Spleen (tissue), 11 donors: ENCODE measurements at regions not wholly inside any gene's neighbourhood (a gene's known extent, or its start where the extent isn't known, plus 50 kb on each side); places are given as distances from the start of the nearest gene placed in this dataset.

Source experiments
- DNase-seq: peaks from one replicate; pipeline ENCODE4 v3.0.0-alpha.2; 2020
- H3K27ac ChIP-seq, 8 donors: fragments of 200-600 bp; sonication (generic) in 7 of 8; 1 replicate in 4 of 8; 2 replicates in 4 of 8; pipeline versions ENCODE4 v1.5.0 to v1.8.0; 2016 to 2021; ENCODE audit warnings: inconsistent platforms in 4 of 8, mild to moderate bottlenecking in 4 of 8, moderate library complexity in 1 of 8
- H3K27me3 ChIP-seq, 7 donors: fragments of 200-600 bp; sonication (generic) in 6 of 7; replicated peaks in 1 of 7; 1 replicate in 4 of 7; 2 replicates in 3 of 7; pipeline versions ENCODE4 v1.5.0 to v1.8.0; 2016 to 2021; ENCODE audit warnings: inconsistent platforms in 3 of 7, mild to moderate bottlenecking in 1 of 7
- H3K36me3 ChIP-seq, 6 donors: fragments of 200-600 bp; sonication (generic) in 5 of 6; 1 replicate in 4 of 6; 2 replicates in 2 of 6; pipeline versions ENCODE4 v1.5.0 to v1.8.0; 2016 to 2021; ENCODE audit warnings: inconsistent platforms in 2 of 6
- H3K4me1 ChIP-seq, 6 donors: fragments of 200-600 bp; sonication (generic) in 5 of 6; 1 replicate in 3 of 6; 2 replicates in 3 of 6; pipeline versions ENCODE4 v1.5.0 to v1.8.0; 2016 to 2021; ENCODE audit warnings: inconsistent platforms in 3 of 6
- H3K4me3 ChIP-seq, 8 donors: fragments of 200-600 bp; sonication (generic) in 7 of 8; 1 replicate in 4 of 8; 2 replicates in 4 of 8; pipeline versions ENCODE4 v1.5.0 to v1.8.0; 2016 to 2021; ENCODE audit warnings: inconsistent platforms in 4 of 8, mild to moderate bottlenecking in 4 of 8, moderate library complexity in 2 of 8
- H3K9me3 ChIP-seq, 8 donors: fragments of 200-600 bp; sonication (generic) in 7 of 8; 1 replicate in 4 of 8; 2 replicates in 4 of 8; pipeline versions ENCODE4 v1.5.0 to v1.8.0; 2016 to 2021; ENCODE audit warnings: inconsistent platforms in 4 of 8
- CTCF ChIP-seq, 11 experiments: fragments of 200-600 bp in 7 of 11; fragments of 450-650 bp in 4 of 11; sonication (generic) in 4 of 11; IDR thresholded peaks in 8 of 11; conservative IDR thresholded peaks in 3 of 11; 1 replicate in 7 of 11; 2 replicates in 4 of 11; pipeline versions ENCODE4 v1.4.0 to v1.8.0; 2016 to 2021; ENCODE audit warnings: antibody characterized with exemption in 11 of 11, inconsistent platforms in 4 of 11, mild to moderate bottlenecking in 1 of 11
- POLR2A ChIP-seq, 3 donors: fragments of 450-650 bp; IDR thresholded peaks; one replicate each; pipeline ENCODE4 v1.5.1; 2017; ENCODE audit warnings: antibody characterized with exemption in 3 of 3, mild to moderate bottlenecking in 1 of 3
- POLR2AphosphoS5 ChIP-seq, 3 donors: sonication (generic); formaldehyde crosslinking; IDR thresholded peaks; one replicate each; pipeline ENCODE4 v1.5.1; 2017; ENCODE audit warnings: antibody characterized with exemption in 3 of 3
- WGBS, 5 donors: extraction: QIAGEN DNeasy Blood & Tissue Kit in 3 of 5; methylation state at CpG; one replicate each; pipeline versions ENCODE4 v1.1.5 to v1.1.7; 2013 to 2018; 5-methylcytosine and 5-hydroxymethylcytosine counted together
- intact Hi-C: fragments of 100-400 bp; cut with DNase I; formaldehyde crosslinking; loops from one replicate; pipeline ENCODE4 v1.15.0; 2023; ENCODE audit warnings: low total_unique reads
- donor health status: healthy with polysubstance abuse.
- donor health status: DM: no; HTN: no; CAD: no; lungs with moderate emphysema.
- donor health status: DM: no; HTN: no; CAD: no.
- donor health status: Bipolar disorder and iron deficiency.
- donor health status: healthy.
- donor health status: DM: no; HTN: no; CAD: no.
- donor health status: DM: yes; HTN: yes; CAD: no.

GRCh38 chr12:85679296-85679695, 156.9 kb downstream of the RASSF9 start:
- Histone ChIP-seq H3K4me1 (no peaks in the 10 kb centered on the region), H3K27ac (no peak overlapping the region), H3K27me3 (no peaks in the 10 kb centered on the region), H3K36me3 (no peaks in the 10 kb centered on the region), H3K9me3 (peaks cover 0 to 25% (median 16%) of the 10 kb centered on the region in 8 donors), H3K4me3 (no peak overlapping the region)
- no peak for DNase-seq
- no peak for TF ChIP-seq CTCF (IDR thresholded peaks at IDR 0.05 in 8 of 11, conservative IDR thresholded peaks at IDR 0.05 in 3 of 11)
- TF ChIP-seq POLR2AphosphoS5 (IDR thresholded peaks at IDR 0.05), result no peak
- no peak for TF ChIP-seq POLR2A (IDR thresholded peaks at IDR 0.05)
- intact Hi-C loops, result no loop called here
- WGBS, 5 donors, result 86 to 98% (median 91%) methylated on average over 1 of the region's 1 CpG

- WGBS, 5 donors, result 85 to 100% (median 91%) methylated on average over 1 of the region's 1 CpG
- H3K36me3 ChIP-seq, result no peaks in the 10 kb centered on the region
- peaks cover 0 to 23% (median 16%) of the 10 kb centered on the region in 8 donors for H3K9me3 ChIP-seq
- no peak for TF ChIP-seq POLR2AphosphoS5 (IDR thresholded peaks at IDR 0.05)
- TF ChIP-seq POLR2A (IDR thresholded peaks at IDR 0.05), result no peak
- no peak for TF ChIP-seq CTCF (IDR thresholded peaks at IDR 0.05 in 8 of 11, conservative IDR thresholded peaks at IDR 0.05 in 3 of 11)
- no peaks in the 10 kb centered on the region for H3K27me3 ChIP-seq
- DNase-seq, result no peak
- H3K4me3 ChIP-seq, result no peak overlapping the region
- intact Hi-C loops, result no loop called here
- H3K27ac ChIP-seq, result no peak overlapping the region
- H3K4me1 ChIP-seq, result no peaks in the 10 kb centered on the region
These were observed 155.3 kb downstream of the RASSF9 start for GRCh38 chr12:85680881-85681280.

- no peak for TF ChIP-seq POLR2AphosphoS5 (IDR thresholded peaks at IDR 0.05)
- TF ChIP-seq POLR2A (IDR thresholded peaks at IDR 0.05), result no peak
- no peak for TF ChIP-seq CTCF (IDR thresholded peaks at IDR 0.05 in 8 of 11, conservative IDR thresholded peaks at IDR 0.05 in 3 of 11)
- H3K27me3 ChIP-seq, result no peaks in the 10 kb centered on the region
- H3K4me1 ChIP-seq, result no peaks in the 10 kb centered on the region
- no peak for DNase-seq
- no peak overlapping the region for H3K27ac ChIP-seq
- H3K9me3 ChIP-seq, result peaks cover 0 to 23% (median 16%) of the 10 kb centered on the region in 8 donors
- intact Hi-C loops, result no loop called here
- H3K36me3 ChIP-seq, result no peaks in the 10 kb centered on the region
- H3K4me3 ChIP-seq, result no peak overlapping the region
These were observed 154.9 kb downstream of the RASSF9 start for GRCh38 chr12:85681333-85681732.

GRCh38 chr12:85683051-85683450, 153.2 kb downstream of the RASSF9 start:
- H3K4me3 ChIP-seq, result no peak overlapping the region
- intact Hi-C loops, result no loop called here
- peaks cover 0 to 23% (median 16%) of the 10 kb centered on the region in 8 donors for H3K9me3 ChIP-seq
- DNase-seq, result no peak
- TF ChIP-seq CTCF (IDR thresholded peaks at IDR 0.05 in 8 of 11, conservative IDR thresholded peaks at IDR 0.05 in 3 of 11), result no peak
- H3K36me3 ChIP-seq, result no peaks in the 10 kb centered on the region
- H3K4me1 ChIP-seq, result no peaks in the 10 kb centered on the region
- H3K27me3 ChIP-seq, result no peaks in the 10 kb centered on the region
- no peak overlapping the region for H3K27ac ChIP-seq
- WGBS, 5 donors, result 77 to 91% (median 88%) methylated on average over 4 of the region's 4 CpGs
